Liver (tissue), 8 donors: ENCODE measurements at regions not wholly inside any gene's neighbourhood (a gene's known extent, or its start where the extent isn't known, plus 50 kb on each side); places are given as distances from the start of the nearest gene placed in this dataset.

Source experiments
- DNase-seq: peaks from one replicate; pipeline ENCODE4 v3.0.0-alpha.2; 2017; ENCODE audit warnings: low spot score
- H3K27ac ChIP-seq, 2 donors: one replicate each; pipeline ENCODE4 v1.7.0; 2013; ENCODE audit warnings: inconsistent platforms in 2 of 2, low read length in 2 of 2, control low read depth in 1 of 2, low read depth in 1 of 2, mild to moderate bottlenecking in 1 of 2
- H3K27me3 ChIP-seq, 4 donors: one replicate each; pipeline versions ENCODE4 v1.6.1 to v1.7.0; 2013; ENCODE audit warnings: low read length in 3 of 4, inconsistent platforms in 1 of 4, mild to moderate bottlenecking in 1 of 4, moderate library complexity in 1 of 4; ENCODE audit not compliant: control insufficient read depth in 4 of 4, insufficient read depth in 4 of 4
- H3K36me3 ChIP-seq, 4 donors: one replicate each; pipeline versions ENCODE4 v1.6.1 to v1.7.0; 2013; ENCODE audit warnings: low read length in 3 of 4, mild to moderate bottlenecking in 3 of 4, low read depth in 1 of 4, moderate library complexity in 1 of 4; ENCODE audit not compliant: control insufficient read depth in 4 of 4, insufficient read depth in 3 of 4
- H3K4me1 ChIP-seq, 4 donors: one replicate each; pipeline versions ENCODE4 v1.6.1 to v1.7.0; 2013; ENCODE audit warnings: low read length in 3 of 4, mild to moderate bottlenecking in 3 of 4, moderate library complexity in 1 of 4; ENCODE audit not compliant: control insufficient read depth in 4 of 4, insufficient read depth in 4 of 4
- H3K4me3 ChIP-seq, 3 donors: one replicate each; pipeline versions ENCODE4 v1.6.1 to v1.7.0; 2013; ENCODE audit warnings: low read length in 3 of 3, control low read depth in 1 of 3, low read depth in 1 of 3, mild to moderate bottlenecking in 1 of 3
- H3K9ac ChIP-seq, 2 donors: one replicate each; pipeline ENCODE4 v1.7.0; 2013; ENCODE audit warnings: low read length in 2 of 2, mild to moderate bottlenecking in 2 of 2, moderate library complexity in 2 of 2, control low read depth in 1 of 2, low read depth in 1 of 2
- H3K9me3 ChIP-seq, 4 donors: one replicate each; pipeline versions ENCODE4 v1.6.1 to v1.7.0; 2013; ENCODE audit warnings: low read length in 3 of 4; ENCODE audit not compliant: control insufficient read depth in 4 of 4
- EGR1 ChIP-seq, 2 donors: IDR thresholded peaks; 2 replicates each; pipeline ENCODE4 v1.6.1; 2016 to 2018; ENCODE audit warnings: antibody characterized with exemption in 2 of 2, low read depth in 2 of 2
- FOXA1 ChIP-seq: IDR thresholded peaks from 2 replicates; pipeline ENCODE4 v1.6.1; 2016; ENCODE audit warnings: antibody characterized with exemption
- FOXA2 ChIP-seq: IDR thresholded peaks from 2 replicates; pipeline ENCODE4 v1.6.1; 2016; ENCODE audit warnings: antibody characterized with exemption
- GABPA ChIP-seq, 2 donors: IDR thresholded peaks in 1 of 2; conservative IDR thresholded peaks in 1 of 2; 2 replicates each; pipeline ENCODE4 v1.6.1; 2016; ENCODE audit warnings: antibody characterized with exemption in 2 of 2, mild to moderate bottlenecking in 1 of 2, moderate library complexity in 1 of 2
- HNF4A ChIP-seq, 2 donors: conservative IDR thresholded peaks; 2 replicates each; pipeline ENCODE4 v1.6.1; 2016; ENCODE audit warnings: antibody characterized with exemption in 2 of 2, mild to moderate bottlenecking in 2 of 2
- HNF4G ChIP-seq: IDR thresholded peaks from 2 replicates; pipeline ENCODE4 v1.6.1; 2016; ENCODE audit warnings: antibody characterized with exemption
- JUND ChIP-seq, 2 donors: IDR thresholded peaks; 2 replicates each; pipeline ENCODE4 v1.6.1; 2016; ENCODE audit warnings: antibody characterized with exemption in 2 of 2
- NR2F2 ChIP-seq: IDR thresholded peaks from 2 replicates; pipeline ENCODE4 v1.6.1; 2016; ENCODE audit warnings: antibody characterized with exemption
- RAD21 ChIP-seq, 2 donors: IDR thresholded peaks; 2 replicates each; pipeline ENCODE4 v1.6.1; 2016; ENCODE audit warnings: antibody characterized with exemption in 2 of 2, mild to moderate bottlenecking in 2 of 2
- RXRA ChIP-seq, 2 donors: IDR thresholded peaks; 2 replicates each; pipeline ENCODE4 v1.6.1; 2017 to 2018; ENCODE audit warnings: antibody characterized with exemption in 2 of 2, mild to moderate bottlenecking in 1 of 2
- SP1 ChIP-seq: IDR thresholded peaks from 2 replicates; pipeline ENCODE4 v1.6.1; 2018; ENCODE audit warnings: antibody characterized with exemption, mild to moderate bottlenecking
- TAF1 ChIP-seq: conservative IDR thresholded peaks from 2 replicates; pipeline ENCODE4 v1.6.1; 2016; ENCODE audit warnings: antibody characterized with exemption, mild to moderate bottlenecking
- YY1 ChIP-seq: IDR thresholded peaks from 2 replicates; pipeline ENCODE4 v1.6.1; 2016; ENCODE audit warnings: antibody characterized with exemption, mild to moderate bottlenecking
- WGBS: extraction: QIAGEN DNeasy Blood & Tissue Kit; methylation state at CpG from one replicate; pipeline ENCODE4 v1.1.7; 2013; 5-methylcytosine and 5-hydroxymethylcytosine counted together
- TF ChIP-seq, protein P1 (sequence below): IDR thresholded peaks from 2 replicates; pipeline ENCODE4 v1.6.1; 2016; ENCODE audit warnings: antibody characterized with exemption
- TF ChIP-seq, protein P2 (sequence below): IDR thresholded peaks from 2 replicates; pipeline ENCODE4 v1.6.1; 2016; ENCODE audit warnings: antibody characterized with exemption, mild to moderate bottlenecking
- TF ChIP-seq, protein P3 (sequence below): IDR thresholded peaks from 2 replicates; pipeline ENCODE4 v1.6.1; 2016; ENCODE audit warnings: antibody characterized with exemption
- TF ChIP-seq, protein P4 (sequence below): fragments of 150-350 bp; IDR thresholded peaks from 2 replicates; pipeline ENCODE4 v1.5.1; 2017; ENCODE audit warnings: improper control_type of control experiment, low read depth, low read length; ENCODE audit not compliant: missing input control
- donor health status: healthy.
- donor health status: healthy.
- donor health status: healthy.
- donor health status: healthy.
- donor health status: healthy.

DNA sequence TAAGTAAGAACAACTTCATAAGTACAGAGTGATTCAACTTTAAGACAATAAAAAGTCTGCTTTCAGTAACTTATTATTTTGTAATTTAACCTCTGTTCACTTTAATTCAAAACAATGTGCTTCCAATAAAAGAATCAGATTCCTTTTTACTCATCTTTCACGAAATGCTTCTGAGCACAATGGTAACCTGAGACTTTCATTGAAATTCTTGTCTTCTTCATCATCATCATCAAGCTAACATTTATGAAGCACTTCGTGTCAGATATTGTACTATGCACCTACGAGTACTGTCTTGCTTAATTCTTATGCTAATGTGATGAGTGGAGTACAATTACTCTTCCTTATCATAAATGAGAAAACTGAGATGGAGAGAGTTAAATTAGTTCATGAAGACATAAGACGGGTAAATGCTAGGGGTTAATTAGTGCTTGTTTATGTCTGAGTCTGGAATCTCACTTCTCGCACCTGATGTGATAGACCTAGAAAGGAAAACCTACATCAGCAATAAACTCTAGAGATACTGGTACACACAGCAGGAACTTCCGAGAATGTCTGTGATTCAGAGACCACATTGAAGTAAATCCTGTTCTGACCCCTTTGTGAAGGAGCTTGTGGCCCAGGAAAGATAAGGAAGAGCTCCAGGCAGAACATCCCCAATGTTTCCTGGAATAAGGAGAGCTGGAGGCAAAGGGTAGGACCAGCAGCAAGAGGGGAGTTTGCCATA, 227.6 kb upstream of the ETAA1 start:
- Histone ChIP-seq H3K9ac (no peak overlapping the region), H3K4me3 (no peak overlapping the region), H3K9me3 (peaks cover 0 to 3% (median 0%) of the 10 kb centered on the region in 4 donors), H3K27me3 (peaks cover 0 to 11% (median 3%) of the 10 kb centered on the region in 4 donors), H3K27ac (no peak overlapping the region), H3K36me3 (no peaks in the 10 kb centered on the region), H3K4me1 (no peaks in the 10 kb centered on the region)
- no peak for DNase-seq
- TF ChIP-seq RAD21 (IDR thresholded peaks at IDR 0.05) (no peak), JUND (IDR thresholded peaks at IDR 0.05) (no peak), FOXA1 (no peak)
- TF ChIP-seq, protein P1, sequence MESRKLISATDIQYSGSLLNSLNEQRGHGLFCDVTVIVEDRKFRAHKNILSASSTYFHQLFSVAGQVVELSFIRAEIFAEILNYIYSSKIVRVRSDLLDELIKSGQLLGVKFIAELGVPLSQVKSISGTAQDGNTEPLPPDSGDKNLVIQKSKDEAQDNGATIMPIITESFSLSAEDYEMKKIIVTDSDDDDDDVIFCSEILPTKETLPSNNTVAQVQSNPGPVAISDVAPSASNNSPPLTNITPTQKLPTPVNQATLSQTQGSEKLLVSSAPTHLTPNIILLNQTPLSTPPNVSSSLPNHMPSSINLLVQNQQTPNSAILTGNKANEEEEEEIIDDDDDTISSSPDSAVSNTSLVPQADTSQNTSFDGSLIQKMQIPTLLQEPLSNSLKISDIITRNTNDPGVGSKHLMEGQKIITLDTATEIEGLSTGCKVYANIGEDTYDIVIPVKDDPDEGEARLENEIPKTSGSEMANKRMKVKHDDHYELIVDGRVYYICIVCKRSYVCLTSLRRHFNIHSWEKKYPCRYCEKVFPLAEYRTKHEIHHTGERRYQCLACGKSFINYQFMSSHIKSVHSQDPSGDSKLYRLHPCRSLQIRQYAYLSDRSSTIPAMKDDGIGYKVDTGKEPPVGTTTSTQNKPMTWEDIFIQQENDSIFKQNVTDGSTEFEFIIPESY = no peak
- 86% methylated on average over 6 of the region's 6 CpGs for WGBS

DNA sequence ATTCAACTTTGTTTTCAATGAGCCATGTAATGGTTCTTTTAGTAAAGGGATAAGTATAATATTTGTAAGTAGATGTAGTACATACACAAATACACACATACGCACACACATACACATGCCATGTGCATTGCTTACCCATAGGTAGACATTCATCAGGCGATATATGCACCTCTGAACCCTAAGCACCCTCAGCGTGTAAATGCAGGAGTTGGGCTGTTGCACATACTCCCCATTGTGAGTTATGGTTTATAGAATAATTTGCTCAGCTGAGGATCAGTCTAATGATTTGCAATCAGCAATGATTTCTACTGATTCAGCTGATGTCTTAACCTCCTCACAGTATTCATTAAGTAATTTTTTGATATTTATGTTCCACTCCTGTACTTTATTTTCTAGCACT, 217.6 kb upstream of the ETAA1 start:
- no peaks in the 10 kb centered on the region for H3K4me1 ChIP-seq

DNA sequence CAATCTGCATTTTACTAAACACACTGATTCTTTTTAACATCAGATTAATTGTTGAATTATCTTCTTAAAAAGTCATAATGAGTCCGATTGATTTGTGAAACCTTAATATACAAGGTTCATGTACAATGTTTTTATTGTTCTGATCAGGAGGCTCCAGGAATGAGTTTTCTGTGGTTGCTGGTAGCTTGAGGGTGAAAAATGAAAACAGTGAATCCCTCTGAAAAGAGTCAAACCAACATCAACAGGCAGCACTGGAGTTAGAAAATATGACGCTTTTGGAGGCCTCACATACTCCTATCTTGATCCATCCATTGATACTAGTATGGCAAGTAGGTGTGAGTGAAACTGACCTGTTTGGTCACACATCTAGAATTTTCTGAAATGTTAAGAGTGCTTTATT, 216.3 kb upstream of the ETAA1 start:
- H3K9me3 ChIP-seq = no peaks in the 10 kb centered on the region
- H3K36me3 ChIP-seq = no peaks in the 10 kb centered on the region
- H3K27me3 ChIP-seq = peaks cover 0 to 15% (median 2%) of the 10 kb centered on the region in 4 donors
- H3K4me3 ChIP-seq = no peak overlapping the region
- 45% methylated on average over 2 of the region's 2 CpGs for WGBS
- no peak for DNase-seq
- no peak overlapping the region for H3K9ac ChIP-seq
- H3K27ac ChIP-seq = no peak overlapping the region
- no peaks in the 10 kb centered on the region for H3K4me1 ChIP-seq
- TF ChIP-seq FOXA2 (no peak), NR2F2 (no peak), RXRA (IDR thresholded peaks at IDR 0.05) (no peak), YY1 (no peak), HNF4G (no peak), HNF4A (conservative IDR thresholded peaks at IDR 0.05) (no peak), EGR1 (IDR thresholded peaks at IDR 0.05; ENCODE audit: low read depth in 2 of 2) (no peak), TAF1 (no peak), GABPA (IDR thresholded peaks at IDR 0.05 in 1 of 2, conservative IDR thresholded peaks at IDR 0.05 in 1 of 2) (no peak)
- TF ChIP-seq, protein P2, sequence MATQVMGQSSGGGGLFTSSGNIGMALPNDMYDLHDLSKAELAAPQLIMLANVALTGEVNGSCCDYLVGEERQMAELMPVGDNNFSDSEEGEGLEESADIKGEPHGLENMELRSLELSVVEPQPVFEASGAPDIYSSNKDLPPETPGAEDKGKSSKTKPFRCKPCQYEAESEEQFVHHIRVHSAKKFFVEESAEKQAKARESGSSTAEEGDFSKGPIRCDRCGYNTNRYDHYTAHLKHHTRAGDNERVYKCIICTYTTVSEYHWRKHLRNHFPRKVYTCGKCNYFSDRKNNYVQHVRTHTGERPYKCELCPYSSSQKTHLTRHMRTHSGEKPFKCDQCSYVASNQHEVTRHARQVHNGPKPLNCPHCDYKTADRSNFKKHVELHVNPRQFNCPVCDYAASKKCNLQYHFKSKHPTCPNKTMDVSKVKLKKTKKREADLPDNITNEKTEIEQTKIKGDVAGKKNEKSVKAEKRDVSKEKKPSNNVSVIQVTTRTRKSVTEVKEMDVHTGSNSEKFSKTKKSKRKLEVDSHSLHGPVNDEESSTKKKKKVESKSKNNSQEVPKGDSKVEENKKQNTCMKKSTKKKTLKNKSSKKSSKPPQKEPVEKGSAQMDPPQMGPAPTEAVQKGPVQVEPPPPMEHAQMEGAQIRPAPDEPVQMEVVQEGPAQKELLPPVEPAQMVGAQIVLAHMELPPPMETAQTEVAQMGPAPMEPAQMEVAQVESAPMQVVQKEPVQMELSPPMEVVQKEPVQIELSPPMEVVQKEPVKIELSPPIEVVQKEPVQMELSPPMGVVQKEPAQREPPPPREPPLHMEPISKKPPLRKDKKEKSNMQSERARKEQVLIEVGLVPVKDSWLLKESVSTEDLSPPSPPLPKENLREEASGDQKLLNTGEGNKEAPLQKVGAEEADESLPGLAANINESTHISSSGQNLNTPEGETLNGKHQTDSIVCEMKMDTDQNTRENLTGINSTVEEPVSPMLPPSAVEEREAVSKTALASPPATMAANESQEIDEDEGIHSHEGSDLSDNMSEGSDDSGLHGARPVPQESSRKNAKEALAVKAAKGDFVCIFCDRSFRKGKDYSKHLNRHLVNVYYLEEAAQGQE = no peak
- TF ChIP-seq, protein P1 = no peak
- TF ChIP-seq, protein P3, sequence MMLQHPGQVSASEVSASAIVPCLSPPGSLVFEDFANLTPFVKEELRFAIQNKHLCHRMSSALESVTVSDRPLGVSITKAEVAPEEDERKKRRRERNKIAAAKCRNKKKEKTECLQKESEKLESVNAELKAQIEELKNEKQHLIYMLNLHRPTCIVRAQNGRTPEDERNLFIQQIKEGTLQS = no peak

More for the DNA sequence above, 217.6 kb upstream of the ETAA1 start:
- no peak for TF ChIP-seq FOXA2
- TF ChIP-seq HNF4A (conservative IDR thresholded peaks at IDR 0.05) = no peak
- TF ChIP-seq RXRA (IDR thresholded peaks at IDR 0.05) = no peak
- TF ChIP-seq SP1 = no peak
- TF ChIP-seq, protein P4, sequence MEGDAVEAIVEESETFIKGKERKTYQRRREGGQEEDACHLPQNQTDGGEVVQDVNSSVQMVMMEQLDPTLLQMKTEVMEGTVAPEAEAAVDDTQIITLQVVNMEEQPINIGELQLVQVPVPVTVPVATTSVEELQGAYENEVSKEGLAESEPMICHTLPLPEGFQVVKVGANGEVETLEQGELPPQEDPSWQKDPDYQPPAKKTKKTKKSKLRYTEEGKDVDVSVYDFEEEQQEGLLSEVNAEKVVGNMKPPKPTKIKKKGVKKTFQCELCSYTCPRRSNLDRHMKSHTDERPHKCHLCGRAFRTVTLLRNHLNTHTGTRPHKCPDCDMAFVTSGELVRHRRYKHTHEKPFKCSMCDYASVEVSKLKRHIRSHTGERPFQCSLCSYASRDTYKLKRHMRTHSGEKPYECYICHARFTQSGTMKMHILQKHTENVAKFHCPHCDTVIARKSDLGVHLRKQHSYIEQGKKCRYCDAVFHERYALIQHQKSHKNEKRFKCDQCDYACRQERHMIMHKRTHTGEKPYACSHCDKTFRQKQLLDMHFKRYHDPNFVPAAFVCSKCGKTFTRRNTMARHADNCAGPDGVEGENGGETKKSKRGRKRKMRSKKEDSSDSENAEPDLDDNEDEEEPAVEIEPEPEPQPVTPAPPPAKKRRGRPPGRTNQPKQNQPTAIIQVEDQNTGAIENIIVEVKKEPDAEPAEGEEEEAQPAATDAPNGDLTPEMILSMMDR = no peak
- no peak for TF ChIP-seq TAF1
- DNase-seq = no peak
- whole genome bisulfite sequencing = 93% methylated on average over 3 of the region's 3 CpGs
- H3K27me3 ChIP-seq = peaks cover 0 to 8% (median 0%) of the 10 kb centered on the region in 4 donors
- H3K4me3 ChIP-seq = no peak overlapping the region
- no peaks in the 10 kb centered on the region for H3K36me3 ChIP-seq
- no peaks in the 10 kb centered on the region for H3K9me3 ChIP-seq
- H3K27ac ChIP-seq = no peak overlapping the region
- no peak overlapping the region for H3K9ac ChIP-seq
